Suprapubic skin (tissue), 4 donors: ENCODE measurements at regions not wholly inside any gene's neighbourhood (a gene's known extent, or its start where the extent isn't known, plus 50 kb on each side); places are given as distances from the start of the nearest gene placed in this dataset.

Experiments used
- EP300 ChIP-seq: sonication (generic); formaldehyde crosslinking; IDR thresholded peaks from one replicate; pipeline ENCODE4 v1.6.1; 2017; ENCODE audit warnings: antibody characterized with exemption
- POLR2A ChIP-seq, 2 donors: fragments of 450-650 bp; IDR thresholded peaks; one replicate each; pipeline ENCODE4 v1.6.1; 2017; ENCODE audit warnings: antibody characterized with exemption in 2 of 2, mild to moderate bottlenecking in 2 of 2, moderate library complexity in 2 of 2
- POLR2AphosphoS5 ChIP-seq, 3 donors: sonication (generic); formaldehyde crosslinking; IDR thresholded peaks; one replicate each; pipeline ENCODE4 v1.6.1; 2017; ENCODE audit warnings: antibody characterized with exemption in 3 of 3
- TF ChIP-seq, protein P1 (sequence below), 2 donors: fragments of 200-600 bp in 1 of 2; fragments of 450-650 bp in 1 of 2; sonication (generic) in 1 of 2; IDR thresholded peaks; one replicate each; pipeline ENCODE4 v1.5.1; 2016 to 2019; ENCODE audit warnings: antibody characterized with exemption in 2 of 2, mild to moderate bottlenecking in 1 of 2, moderate library complexity in 1 of 2

DNA sequence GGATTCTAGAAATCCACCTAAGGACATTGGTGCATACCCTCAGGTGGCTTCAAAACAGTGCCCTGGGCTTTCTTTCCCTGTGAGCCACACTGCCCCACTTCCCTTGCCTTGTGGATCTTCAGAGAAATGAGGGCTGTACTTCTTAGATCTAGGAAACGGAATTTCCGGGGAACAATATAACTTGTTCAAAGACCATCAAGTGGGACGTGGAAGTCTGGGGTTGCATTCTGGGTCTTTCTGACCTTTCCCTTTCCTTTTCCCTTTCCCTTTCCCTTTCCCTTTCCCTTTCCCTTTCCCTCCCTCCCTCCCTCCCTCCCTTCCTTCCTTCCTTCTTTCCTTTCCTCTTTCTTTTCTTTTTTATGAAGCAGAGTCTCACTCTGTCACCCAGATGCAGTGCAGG is 97.1 kb upstream of the SALL1 start:
- TF ChIP-seq, protein P1, sequence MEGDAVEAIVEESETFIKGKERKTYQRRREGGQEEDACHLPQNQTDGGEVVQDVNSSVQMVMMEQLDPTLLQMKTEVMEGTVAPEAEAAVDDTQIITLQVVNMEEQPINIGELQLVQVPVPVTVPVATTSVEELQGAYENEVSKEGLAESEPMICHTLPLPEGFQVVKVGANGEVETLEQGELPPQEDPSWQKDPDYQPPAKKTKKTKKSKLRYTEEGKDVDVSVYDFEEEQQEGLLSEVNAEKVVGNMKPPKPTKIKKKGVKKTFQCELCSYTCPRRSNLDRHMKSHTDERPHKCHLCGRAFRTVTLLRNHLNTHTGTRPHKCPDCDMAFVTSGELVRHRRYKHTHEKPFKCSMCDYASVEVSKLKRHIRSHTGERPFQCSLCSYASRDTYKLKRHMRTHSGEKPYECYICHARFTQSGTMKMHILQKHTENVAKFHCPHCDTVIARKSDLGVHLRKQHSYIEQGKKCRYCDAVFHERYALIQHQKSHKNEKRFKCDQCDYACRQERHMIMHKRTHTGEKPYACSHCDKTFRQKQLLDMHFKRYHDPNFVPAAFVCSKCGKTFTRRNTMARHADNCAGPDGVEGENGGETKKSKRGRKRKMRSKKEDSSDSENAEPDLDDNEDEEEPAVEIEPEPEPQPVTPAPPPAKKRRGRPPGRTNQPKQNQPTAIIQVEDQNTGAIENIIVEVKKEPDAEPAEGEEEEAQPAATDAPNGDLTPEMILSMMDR (IDR thresholded peaks at IDR 0.05) = no peak
- TF ChIP-seq EP300 (no peak), POLR2A (IDR thresholded peaks at IDR 0.05) (no peak), POLR2AphosphoS5 (IDR thresholded peaks at IDR 0.05) (no peak)
